ENCODE measurements at regions not wholly inside any gene's neighbourhood (a gene's known extent, or its start where the extent isn't known, plus 50 kb on each side); places are given as distances from the start of the nearest gene placed in this dataset.
"Not testable (repeated sequence)": the region's sequence is repeated elsewhere in the genome, so short reads cannot be mapped to it uniquely, and the experiment has no call there.

- no peaks in the 10 kb centered on the region for H3K4me1 Mint-ChIP-seq
- no peaks in the 10 kb centered on the region for H3K27me3 ChIP-seq
- no peak overlapping the region for H2AFZ ChIP-seq (replicated peaks)
- no peak overlapping the region for H3K27ac ChIP-seq
- no peaks in the 10 kb centered on the region for H3K36me3 Mint-ChIP-seq
- no peak overlapping the region for H3K27ac Mint-ChIP-seq
- H3K4me1 ChIP-seq = no peaks in the 10 kb centered on the region
- H3K79me2 ChIP-seq (ENCODE audit: low read depth) = no peaks in the 10 kb centered on the region
- DNase-seq (ENCODE audit: low spot score) = no peak
- no peak overlapping the region for H3K4me2 ChIP-seq
- no peaks in the 10 kb centered on the region for H3K36me3 ChIP-seq
- no peaks in the 10 kb centered on the region for H3F3A ChIP-seq (ENCODE audit: low read depth)
- no peak overlapping the region for H3K9ac ChIP-seq
- TF ChIP-seq EZH2phosphoT487 (IDR thresholded peaks at IDR 0.05) = no peak
- TF ChIP-seq, protein P1, sequence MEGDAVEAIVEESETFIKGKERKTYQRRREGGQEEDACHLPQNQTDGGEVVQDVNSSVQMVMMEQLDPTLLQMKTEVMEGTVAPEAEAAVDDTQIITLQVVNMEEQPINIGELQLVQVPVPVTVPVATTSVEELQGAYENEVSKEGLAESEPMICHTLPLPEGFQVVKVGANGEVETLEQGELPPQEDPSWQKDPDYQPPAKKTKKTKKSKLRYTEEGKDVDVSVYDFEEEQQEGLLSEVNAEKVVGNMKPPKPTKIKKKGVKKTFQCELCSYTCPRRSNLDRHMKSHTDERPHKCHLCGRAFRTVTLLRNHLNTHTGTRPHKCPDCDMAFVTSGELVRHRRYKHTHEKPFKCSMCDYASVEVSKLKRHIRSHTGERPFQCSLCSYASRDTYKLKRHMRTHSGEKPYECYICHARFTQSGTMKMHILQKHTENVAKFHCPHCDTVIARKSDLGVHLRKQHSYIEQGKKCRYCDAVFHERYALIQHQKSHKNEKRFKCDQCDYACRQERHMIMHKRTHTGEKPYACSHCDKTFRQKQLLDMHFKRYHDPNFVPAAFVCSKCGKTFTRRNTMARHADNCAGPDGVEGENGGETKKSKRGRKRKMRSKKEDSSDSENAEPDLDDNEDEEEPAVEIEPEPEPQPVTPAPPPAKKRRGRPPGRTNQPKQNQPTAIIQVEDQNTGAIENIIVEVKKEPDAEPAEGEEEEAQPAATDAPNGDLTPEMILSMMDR (IDR thresholded peaks at IDR 0.05) = no peak
- TF ChIP-seq EZH2 (IDR thresholded peaks at IDR 0.05) = no peak
- no peak overlapping the region for H3K4me3 Mint-ChIP-seq
- H4K20me1 ChIP-seq (ENCODE audit: low read depth) = no peaks in the 10 kb centered on the region
- no peak overlapping the region for H3K4me3 ChIP-seq
- no peaks in the 10 kb centered on the region for H3K9me3 Mint-ChIP-seq
- peaks cover 2% of the 10 kb centered on the region for H3K27me3 Mint-ChIP-seq (ENCODE audit: insufficient read depth, low read depth)
- H3K9me3 ChIP-seq (ENCODE audit: low read depth) = no peaks in the 10 kb centered on the region
Measured at GRCh38 chr13:84784443-84785153, 902.3 kb upstream of the SLITRK1 start.

DNA sequence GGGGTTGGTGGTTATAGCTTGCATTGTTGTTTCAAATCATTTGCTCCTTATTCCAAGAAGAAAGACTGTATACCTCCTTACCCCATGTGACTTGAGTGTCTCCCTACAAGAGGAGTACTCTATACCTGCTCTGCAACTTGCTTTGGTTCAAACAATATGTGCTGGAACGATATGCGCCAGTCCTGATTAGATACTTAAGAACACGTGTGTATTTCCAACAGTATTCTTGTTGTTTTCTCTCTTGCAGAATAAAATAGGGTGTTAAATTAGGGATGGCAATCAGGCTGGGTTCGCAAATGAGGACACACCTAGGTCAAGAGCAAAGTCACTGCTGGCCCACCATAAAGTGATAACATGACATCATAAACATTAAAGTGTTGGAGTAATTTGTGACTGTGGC is 895.0 kb upstream of the SLITRK1 start:
- no peaks in the 10 kb centered on the region for H3K27me3 ChIP-seq
- H3K4me3 ChIP-seq = no peak overlapping the region
- H3K27ac ChIP-seq = no peak overlapping the region
- no peaks in the 10 kb centered on the region for H3K4me1 Mint-ChIP-seq
- H3F3A ChIP-seq (ENCODE audit: low read depth) = no peaks in the 10 kb centered on the region
- H3K27me3 Mint-ChIP-seq (ENCODE audit: insufficient read depth, low read depth) = peaks cover 2% of the 10 kb centered on the region
- no peaks in the 10 kb centered on the region for H3K9me3 ChIP-seq (ENCODE audit: low read depth)
- DNase-seq (ENCODE audit: low spot score) = no peak
- no peak overlapping the region for H2AFZ ChIP-seq (replicated peaks)
- H3K27ac Mint-ChIP-seq = no peak overlapping the region
- H3K4me3 Mint-ChIP-seq = no peak overlapping the region
- H3K36me3 ChIP-seq = no peaks in the 10 kb centered on the region
- no peaks in the 10 kb centered on the region for H3K9me3 Mint-ChIP-seq
- H4K20me1 ChIP-seq (ENCODE audit: low read depth) = no peaks in the 10 kb centered on the region
- H3K4me1 ChIP-seq = no peaks in the 10 kb centered on the region
- TF ChIP-seq, protein P1 (IDR thresholded peaks at IDR 0.05) = no peak
- TF ChIP-seq EZH2 (IDR thresholded peaks at IDR 0.05) (no peak), EZH2phosphoT487 (IDR thresholded peaks at IDR 0.05) (no peak)
- H3K9ac ChIP-seq = no peak overlapping the region
- no peaks in the 10 kb centered on the region for H3K36me3 Mint-ChIP-seq
- H3K4me2 ChIP-seq = no peak overlapping the region
- no peaks in the 10 kb centered on the region for H3K79me2 ChIP-seq (ENCODE audit: low read depth)

GRCh38 chr13:84776593-84776992 is 894.3 kb upstream of the SLITRK1 start:
- no peaks in the 10 kb centered on the region for H3K4me1 Mint-ChIP-seq

DNA sequence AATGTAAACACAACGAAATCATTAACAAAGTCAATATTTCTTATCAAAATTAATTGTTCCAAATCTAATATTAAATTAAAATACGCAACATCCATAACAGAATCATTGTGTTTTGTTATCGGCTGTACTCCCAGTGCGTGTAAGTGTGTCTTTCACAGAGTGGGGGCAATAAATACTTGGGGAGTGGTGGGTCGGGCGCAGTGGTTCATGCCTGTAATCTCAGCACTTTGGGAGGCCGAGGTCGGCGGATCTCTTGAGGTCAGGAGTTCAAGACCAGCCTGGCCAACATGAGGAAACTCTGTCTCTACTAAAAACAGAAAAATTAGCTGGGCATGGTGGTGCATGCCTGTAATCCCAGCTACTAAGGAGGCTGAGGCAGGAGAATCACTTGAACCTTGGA is 893.6 kb upstream of the SLITRK1 start:
- H3K4me1 ChIP-seq; H3K27ac Mint-ChIP-seq; H3K36me3 ChIP-seq; H3K9ac ChIP-seq; H3K27me3 Mint-ChIP-seq (ENCODE audit: insufficient read depth, low read depth); H3K4me2 ChIP-seq; H3F3A ChIP-seq (ENCODE audit: low read depth); H3K9me3 ChIP-seq (ENCODE audit: low read depth); H3K4me3 ChIP-seq; H3K4me3 Mint-ChIP-seq; H3K27ac ChIP-seq; H3K79me2 ChIP-seq (ENCODE audit: low read depth); H3K4me1 Mint-ChIP-seq; H3K36me3 Mint-ChIP-seq; DNase-seq (ENCODE audit: low spot score); H3K9me3 Mint-ChIP-seq; H2AFZ ChIP-seq (replicated peaks); H4K20me1 ChIP-seq (ENCODE audit: low read depth); H3K27me3 ChIP-seq: not testable (repeated sequence)

More at GRCh38 chr13:84776593-84776992, 894.3 kb upstream of the SLITRK1 start:
- H3K27me3 Mint-ChIP-seq (ENCODE audit: insufficient read depth, low read depth) = peaks cover 2% of the 10 kb centered on the region
- Histone ChIP-seq H3K79me2 (ENCODE audit: low read depth) (no peaks in the 10 kb centered on the region), H3K27ac (no peak overlapping the region), H3F3A (ENCODE audit: low read depth) (no peaks in the 10 kb centered on the region), H2AFZ (replicated peaks) (no peak overlapping the region), H3K4me3 (no peak overlapping the region), H3K9ac (no peak overlapping the region), H3K9me3 (ENCODE audit: low read depth) (no peaks in the 10 kb centered on the region), H3K36me3 (no peaks in the 10 kb centered on the region), H3K4me2 (no peak overlapping the region), H4K20me1 (ENCODE audit: low read depth) (no peaks in the 10 kb centered on the region), H3K27me3 (no peaks in the 10 kb centered on the region), H3K4me1 (no peaks in the 10 kb centered on the region)
- H3K36me3 Mint-ChIP-seq = no peaks in the 10 kb centered on the region
- no peak overlapping the region for H3K27ac Mint-ChIP-seq
- H3K4me3 Mint-ChIP-seq = no peak overlapping the region
- H3K9me3 Mint-ChIP-seq = no peaks in the 10 kb centered on the region
- no peak for DNase-seq (ENCODE audit: low spot score)
- TF ChIP-seq, protein P1 (IDR thresholded peaks at IDR 0.05) = no peak
- TF ChIP-seq EZH2phosphoT487 (IDR thresholded peaks at IDR 0.05) = no peak
- TF ChIP-seq EZH2 (IDR thresholded peaks at IDR 0.05) = no peak
